GM10248 (cell line): ENCODE measurements at regions not wholly inside any gene's neighbourhood (a gene's known extent, or its start where the extent isn't known, plus 50 kb on each side); places are given as distances from the start of the nearest gene placed in this dataset.

Experiments used
- CTCF ChIA-PET: fragments of 300-600 bp; sonication (Branson Sonifier 250); formaldehyde crosslinking; extraction: SDS; loops from one replicate; lab custom pipeline; 2021; ENCODE audit warnings: antibody characterized with exemption; lab: Yijun Ruan, JAX
- POLR2A ChIA-PET: fragments of 350-650 bp; sonication (Branson Sonifier 250); formaldehyde crosslinking; extraction: SDS; loops from one replicate; lab custom pipeline; 2020; ENCODE audit warnings: antibody characterized with exemption; lab: Yijun Ruan, JAX
- DNase-seq: peaks from one replicate; pipeline ENCODE4 v3.0.0; 2012; ENCODE audit errors: extremely low spot score
- CTCF ChIP-seq: IDR thresholded peaks from 2 replicates; pipeline ENCODE4 v1.5.1; 2012; ENCODE audit warnings: mild to moderate bottlenecking, low read depth; ENCODE audit errors: extremely low read depth, missing control alignments, control extremely low read depth

GRCh38 chr12:98334768-98335167, 180.6 kb upstream of the TMPO start:
- DNase-seq = no peak
- CTCF ChIA-PET = interaction anchor here (0.9 to 1.3 kb wide), 2 partner anchors 30 to 73 kb away, joined by 3 read pairs; no protein-coding TSS in a partner anchor
- POLR2A ChIA-PET = no interaction called here
- no peak for TF ChIP-seq CTCF

GRCh38 chr12:98341026-98341425, 174.4 kb upstream of the TMPO start:
- DNase-seq = no peak
- TF ChIP-seq CTCF = no peak
- CTCF ChIA-PET = no interaction called here
- POLR2A ChIA-PET = no interaction called here

GRCh38 chr12:98341732-98342131, 173.7 kb upstream of the TMPO start:
- DNase-seq = no peak
- POLR2A ChIA-PET = no interaction called here
- TF ChIP-seq CTCF = no peak
- CTCF ChIA-PET = no interaction called here

GRCh38 chr12:98343002-98343567, 172.3 kb upstream of the TMPO start:
- POLR2A ChIA-PET = no interaction called here
- CTCF ChIA-PET = interaction anchor here (1.3 kb wide), 1 partner anchor 8 kb away, joined by 4 read pairs; no protein-coding TSS in a partner anchor

GRCh38 chr12:98344046-98344930, 171.1 kb upstream of the TMPO start:
- CTCF ChIA-PET = interaction anchor here (1.1 kb wide), 1 partner anchor 8 kb away, joined by 3 read pairs; no protein-coding TSS in a partner anchor
- POLR2A ChIA-PET = no interaction called here
- no peak for TF ChIP-seq CTCF
- no peak for DNase-seq

More at GRCh38 chr12:98343002-98343567, 172.3 kb upstream of the TMPO start:
- TF ChIP-seq CTCF = no peak
- no peak for DNase-seq

GRCh38 chr12:98345308-98345876, 170.0 kb upstream of the TMPO start:
- CTCF ChIA-PET = no interaction called here
- TF ChIP-seq CTCF = no peak
- POLR2A ChIA-PET = no interaction called here
- no peak for DNase-seq
